ENCODE measurements at regions not wholly inside any gene's neighbourhood (a gene's known extent, or its start where the extent isn't known, plus 50 kb on each side); places are given as distances from the start of the nearest gene placed in this dataset.

DNA sequence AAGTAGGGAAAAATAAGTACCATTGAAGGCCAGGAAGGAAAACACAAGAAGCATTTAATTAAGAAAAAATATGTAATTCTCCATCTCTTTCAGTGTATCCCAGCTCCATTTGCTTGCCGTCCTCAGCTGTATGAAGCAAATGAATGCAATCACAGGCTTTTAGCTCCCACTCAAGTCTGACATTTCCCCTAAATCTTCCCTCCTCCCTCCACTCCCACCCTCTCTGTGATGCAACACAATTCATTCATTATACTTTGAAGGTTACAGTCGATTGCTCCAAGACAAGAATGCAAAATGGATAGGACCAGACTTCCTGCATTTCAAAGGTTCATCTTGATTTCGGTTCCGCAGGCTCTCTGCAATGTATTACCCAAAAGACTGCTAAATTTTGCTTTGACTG is 172.7 kb upstream of the SERPINE2 start:
- TF ChIP-seq, protein P1, sequence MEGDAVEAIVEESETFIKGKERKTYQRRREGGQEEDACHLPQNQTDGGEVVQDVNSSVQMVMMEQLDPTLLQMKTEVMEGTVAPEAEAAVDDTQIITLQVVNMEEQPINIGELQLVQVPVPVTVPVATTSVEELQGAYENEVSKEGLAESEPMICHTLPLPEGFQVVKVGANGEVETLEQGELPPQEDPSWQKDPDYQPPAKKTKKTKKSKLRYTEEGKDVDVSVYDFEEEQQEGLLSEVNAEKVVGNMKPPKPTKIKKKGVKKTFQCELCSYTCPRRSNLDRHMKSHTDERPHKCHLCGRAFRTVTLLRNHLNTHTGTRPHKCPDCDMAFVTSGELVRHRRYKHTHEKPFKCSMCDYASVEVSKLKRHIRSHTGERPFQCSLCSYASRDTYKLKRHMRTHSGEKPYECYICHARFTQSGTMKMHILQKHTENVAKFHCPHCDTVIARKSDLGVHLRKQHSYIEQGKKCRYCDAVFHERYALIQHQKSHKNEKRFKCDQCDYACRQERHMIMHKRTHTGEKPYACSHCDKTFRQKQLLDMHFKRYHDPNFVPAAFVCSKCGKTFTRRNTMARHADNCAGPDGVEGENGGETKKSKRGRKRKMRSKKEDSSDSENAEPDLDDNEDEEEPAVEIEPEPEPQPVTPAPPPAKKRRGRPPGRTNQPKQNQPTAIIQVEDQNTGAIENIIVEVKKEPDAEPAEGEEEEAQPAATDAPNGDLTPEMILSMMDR (IDR thresholded peaks at IDR 0.05; ENCODE audit: insufficient read depth, low read depth, low read length) = no peak
- TF ChIP-seq EZH2 (IDR thresholded peaks at IDR 0.05; ENCODE audit: insufficient read depth, low read length) = no peak

All from astrocyte (in vitro differentiated cells and primary cell).